ENCODE measurements at regions not wholly inside any gene's neighbourhood (a gene's known extent, or its start where the extent isn't known, plus 50 kb on each side); places are given as distances from the start of the nearest gene placed in this dataset.

DNA sequence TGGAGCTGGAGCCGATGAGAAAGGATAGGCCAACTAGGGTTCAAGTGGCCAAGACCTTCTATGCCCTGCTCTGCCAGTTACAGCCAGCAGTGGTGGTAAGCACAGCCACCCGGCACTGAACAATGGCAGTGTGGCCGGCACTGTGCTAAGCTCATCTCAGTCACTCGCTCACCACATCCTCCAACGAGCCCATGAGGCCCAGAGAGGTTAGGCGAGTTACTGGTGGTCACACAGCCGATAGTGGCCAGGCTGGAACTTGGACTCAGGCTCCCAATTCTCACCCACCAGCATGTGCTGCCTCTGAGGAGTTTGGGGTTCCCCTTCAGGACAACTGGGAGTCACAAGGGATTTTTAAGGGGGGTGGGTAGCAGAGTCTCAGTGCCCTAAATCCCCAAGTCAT is 66.4 kb downstream of the IGLL1 start:
- no peak overlapping the region for H3K18ac ChIP-seq (ENCODE audit: low read depth, low read length)
- no peaks in the 10 kb centered on the region; the same call in 1 of the 2 replicates for H3K27me3 ChIP-seq (ENCODE audit: control insufficient read depth, insufficient read depth, low read length)
- H2BK15ac ChIP-seq (ENCODE audit: low read depth, low read length): no peak overlapping the region
- no peak overlapping the region for H3K27ac ChIP-seq (ENCODE audit: insufficient read depth, low read length)
- no peak overlapping the region for H2BK20ac ChIP-seq (ENCODE audit: low read depth, low read length)
- BruUV-seq (replicated peaks): no TSS peak
- no peak overlapping the region for H2BK5ac ChIP-seq (ENCODE audit: low read depth, low read length, poor library complexity, severe bottlenecking)
- DNase-seq: no peak
- no peak overlapping the region for H3K23ac ChIP-seq (ENCODE audit: low read depth, low read length)
- ChIA-PET POLR2A (ENCODE audit: unreplicated experiment) (no interaction called here), CTCF (no interaction called here)
- no peak overlapping the region for H2AK9ac ChIP-seq (replicated peaks; ENCODE audit: low read depth, low read length, poor library complexity)
- no peak overlapping the region for H4K91ac ChIP-seq (ENCODE audit: insufficient read depth, low read depth, low read length)
- in situ Hi-C loops (cut with MboI; ENCODE audit: low sequenced_read_pairs): no loop called here
- no peaks in the 10 kb centered on the region for H3K4me1 ChIP-seq (ENCODE audit: control insufficient read depth, insufficient read depth, low read length)
- H3K14ac ChIP-seq (replicated peaks; ENCODE audit: low read depth, low read length): no peak overlapping the region
- H2AK5ac ChIP-seq (ENCODE audit: low read depth, low read length): no peak overlapping the region
- no peak overlapping the region for H2BK120ac ChIP-seq (ENCODE audit: low read depth, low read length)
- TF ChIP-seq MXI1 (IDR thresholded peaks at IDR 0.05; ENCODE audit: borderline replicate concordance, low read depth, low read length) (no peak), CEBPB (IDR thresholded peaks at IDR 0.05; ENCODE audit: low read depth, low read length) (no peak), MAZ (IDR thresholded peaks at IDR 0.05; ENCODE audit: borderline replicate concordance, low read depth, low read length) (no peak), BHLHE40 (IDR thresholded peaks at IDR 0.05; ENCODE audit: low read depth, low read length) (no peak), RAD21 (IDR thresholded peaks at IDR 0.05; ENCODE audit: low read length) (no peak), NFE2L2 (IDR thresholded peaks at IDR 0.05; ENCODE audit: low read depth, low read length) (no peak)
- TF ChIP-seq, protein P1, sequence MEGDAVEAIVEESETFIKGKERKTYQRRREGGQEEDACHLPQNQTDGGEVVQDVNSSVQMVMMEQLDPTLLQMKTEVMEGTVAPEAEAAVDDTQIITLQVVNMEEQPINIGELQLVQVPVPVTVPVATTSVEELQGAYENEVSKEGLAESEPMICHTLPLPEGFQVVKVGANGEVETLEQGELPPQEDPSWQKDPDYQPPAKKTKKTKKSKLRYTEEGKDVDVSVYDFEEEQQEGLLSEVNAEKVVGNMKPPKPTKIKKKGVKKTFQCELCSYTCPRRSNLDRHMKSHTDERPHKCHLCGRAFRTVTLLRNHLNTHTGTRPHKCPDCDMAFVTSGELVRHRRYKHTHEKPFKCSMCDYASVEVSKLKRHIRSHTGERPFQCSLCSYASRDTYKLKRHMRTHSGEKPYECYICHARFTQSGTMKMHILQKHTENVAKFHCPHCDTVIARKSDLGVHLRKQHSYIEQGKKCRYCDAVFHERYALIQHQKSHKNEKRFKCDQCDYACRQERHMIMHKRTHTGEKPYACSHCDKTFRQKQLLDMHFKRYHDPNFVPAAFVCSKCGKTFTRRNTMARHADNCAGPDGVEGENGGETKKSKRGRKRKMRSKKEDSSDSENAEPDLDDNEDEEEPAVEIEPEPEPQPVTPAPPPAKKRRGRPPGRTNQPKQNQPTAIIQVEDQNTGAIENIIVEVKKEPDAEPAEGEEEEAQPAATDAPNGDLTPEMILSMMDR (conservative IDR thresholded peaks at IDR 0.05; ENCODE audit: low read depth, low read length): no peak
- TF ChIP-seq, protein P2, sequence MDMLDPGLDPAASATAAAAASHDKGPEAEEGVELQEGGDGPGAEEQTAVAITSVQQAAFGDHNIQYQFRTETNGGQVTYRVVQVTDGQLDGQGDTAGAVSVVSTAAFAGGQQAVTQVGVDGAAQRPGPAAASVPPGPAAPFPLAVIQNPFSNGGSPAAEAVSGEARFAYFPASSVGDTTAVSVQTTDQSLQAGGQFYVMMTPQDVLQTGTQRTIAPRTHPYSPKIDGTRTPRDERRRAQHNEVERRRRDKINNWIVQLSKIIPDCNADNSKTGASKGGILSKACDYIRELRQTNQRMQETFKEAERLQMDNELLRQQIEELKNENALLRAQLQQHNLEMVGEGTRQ (IDR thresholded peaks at IDR 0.05; ENCODE audit: low read depth, low read length): no peak
- no peak overlapping the region for H3K4me3 ChIP-seq (ENCODE audit: insufficient read depth, low read depth, low read length)
- dilution Hi-C loops (cut with HindIII; ENCODE audit: low sequenced_read_pairs, unreplicated experiment): no loop called here
- no peak overlapping the region for H3K4me2 ChIP-seq (ENCODE audit: low read depth, low read length)
- no peak overlapping the region for H2AFZ ChIP-seq (replicated peaks; ENCODE audit: low read length, poor library complexity)
- no peaks in the 10 kb centered on the region for H3K9me1 ChIP-seq (ENCODE audit: insufficient read depth, low read length)
- no peaks in the 10 kb centered on the region for H4K20me1 ChIP-seq (ENCODE audit: insufficient read depth, low read length)
- H3K56ac ChIP-seq (ENCODE audit: extremely low read depth, insufficient read depth, low read length): no peak overlapping the region
- WGBS, 2 experiments (ENCODE audit: extremely low coverage in 2 of 2, insufficient read length in 1 of 2): 84% methylated on average over 2 of the region's 7 CpGs; no CpG with 5 or more reads in 1 of the 2 experiments
- H4K5ac ChIP-seq (ENCODE audit: low read depth, low read length): no peak overlapping the region
- H3K9ac ChIP-seq (ENCODE audit: low read depth, low read length): no peak overlapping the region
- H3K36me3 ChIP-seq (ENCODE audit: control insufficient read depth, insufficient read depth, low read length): no peaks in the 10 kb centered on the region
- ATAC-seq (ENCODE audit: low read depth): no peak
- H3K9me3 ChIP-seq (ENCODE audit: control insufficient read depth, insufficient read depth, low read length): no peaks in the 10 kb centered on the region
- H4K8ac ChIP-seq (ENCODE audit: low read depth in 2 of 2, low read length in 2 of 2): no peak overlapping the region
- H3K79me1 ChIP-seq (ENCODE audit: low read depth in 1 of 2, low read length in 2 of 2): no peaks in the 10 kb centered on the region
- no peak overlapping the region for H3K4ac ChIP-seq (ENCODE audit: low read depth, low read length)
- intact Hi-C loops (cut with micrococcal nuclease): no loop called here

Measured in IMR-90 (cell line).